Sigmoid colon (tissue), 6 donors: ENCODE measurements at regions not wholly inside any gene's neighbourhood (a gene's known extent, or its start where the extent isn't known, plus 50 kb on each side); places are given as distances from the start of the nearest gene placed in this dataset.
A peak's percentile ranks its signal among the peaks of the same experiment; 100 is the strongest.

Experiments used
- DNase-seq: peaks from one replicate; pipeline ENCODE4 v3.0.0-alpha.2; 2019
- H3K27ac ChIP-seq, 4 donors: fragments of 200-600 bp; sonication (generic); one replicate each; pipeline ENCODE4 v1.5.1; 2016 to 2019; ENCODE audit warnings: mild to moderate bottlenecking in 1 of 4
- H3K27me3 ChIP-seq, 3 donors: fragments of 200-600 bp; sonication (generic); one replicate each; pipeline ENCODE4 v1.5.1; 2019; ENCODE audit warnings: mild to moderate bottlenecking in 1 of 3
- H3K36me3 ChIP-seq, 4 donors: fragments of 200-600 bp; sonication (generic); one replicate each; pipeline ENCODE4 v1.5.1; 2016 to 2019
- H3K4me1 ChIP-seq, 4 donors: fragments of 200-600 bp; sonication (generic); one replicate each; pipeline ENCODE4 v1.5.1; 2017 to 2019
- H3K4me3 ChIP-seq, 4 donors: fragments of 200-600 bp; sonication (generic); one replicate each; pipeline ENCODE4 v1.5.1; 2017 to 2019; ENCODE audit warnings: mild to moderate bottlenecking in 2 of 4, moderate library complexity in 1 of 4
- H3K9me3 ChIP-seq, 4 donors: fragments of 200-600 bp in 3 of 4; sonication (generic) in 3 of 4; one replicate each; pipeline versions ENCODE4 v1.5.1 to v1.6.1; 2013 to 2019
- CTCF ChIP-seq, 4 experiments: fragments of 450-650 bp in 3 of 4; fragments of 200-600 bp in 1 of 4; IDR thresholded peaks; one replicate each; pipeline ENCODE4 v1.5.1; 2016 to 2019; ENCODE audit warnings: antibody characterized with exemption in 4 of 4, mild to moderate bottlenecking in 3 of 4, moderate library complexity in 2 of 4
- EP300 ChIP-seq, 4 donors: sonication (generic); formaldehyde crosslinking; IDR thresholded peaks; one replicate each; pipeline ENCODE4 v1.6.1; 2017; ENCODE audit warnings: antibody characterized with exemption in 4 of 4
- POLR2A ChIP-seq, 2 donors: fragments of 450-650 bp; IDR thresholded peaks; one replicate each; pipeline ENCODE4 v1.6.1; 2016; ENCODE audit warnings: antibody characterized with exemption in 2 of 2, mild to moderate bottlenecking in 2 of 2, moderate library complexity in 2 of 2
- POLR2AphosphoS5 ChIP-seq, 4 donors: sonication (generic); formaldehyde crosslinking; IDR thresholded peaks; one replicate each; pipeline ENCODE4 v1.6.1; 2017; ENCODE audit warnings: antibody characterized with exemption in 4 of 4
- WGBS, 2 donors: extraction: QIAGEN DNeasy Blood & Tissue Kit; methylation state at CpG; one replicate each; pipeline ENCODE4 v1.1.7; 2013; 5-methylcytosine and 5-hydroxymethylcytosine counted together
- intact Hi-C: fragments of 100-400 bp; cut with DNase I; formaldehyde crosslinking; loops from one replicate; pipeline ENCODE4 v1.15.1; 2023
- donor health status: healthy with polysubstance abuse.
- donor health status: healthy.

DNA sequence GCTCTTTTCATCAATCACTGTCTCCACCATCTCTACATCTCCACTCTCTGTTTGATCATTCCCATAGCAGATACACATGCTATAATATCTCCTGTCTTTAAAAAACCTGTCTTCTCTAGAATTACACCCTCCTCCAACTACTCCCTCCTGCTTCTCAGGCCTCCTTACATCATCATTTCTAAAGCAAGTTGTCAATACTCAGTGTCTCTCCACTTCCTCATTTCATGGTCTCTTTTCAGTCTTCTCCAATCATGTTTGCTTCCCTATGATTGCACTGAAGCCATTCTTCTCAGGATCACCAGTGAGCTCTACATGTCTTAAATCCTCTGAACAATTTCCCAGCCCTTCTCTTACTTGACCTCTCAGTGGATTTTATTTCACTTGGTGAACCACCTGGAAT is 87.0 kb upstream of the ZNF280D start:
- H3K4me1 ChIP-seq = peaks cover 0 to 11% (median 2%) of the 10 kb centered on the region in 4 donors
- TF ChIP-seq CTCF (IDR thresholded peaks at IDR 0.05) (no peak), POLR2AphosphoS5 (IDR thresholded peaks at IDR 0.05) (no peak), EP300 (IDR thresholded peaks at IDR 0.05) (no peak), POLR2A (IDR thresholded peaks at IDR 0.05) (no peak)
- H3K36me3 ChIP-seq = no peaks in the 10 kb centered on the region
- H3K9me3 ChIP-seq = no peaks in the 10 kb centered on the region
- H3K27me3 ChIP-seq = no peaks in the 10 kb centered on the region
- no peak for DNase-seq
- no peak overlapping the region for H3K4me3 ChIP-seq
- intact Hi-C loops = loop anchor here (5.0 to 10.0 kb wide), 3 partner anchors 324 to 484 kb away; no protein-coding TSS in a partner anchor
- H3K27ac ChIP-seq = no peak overlapping the region

GRCh38 chr15:56817321-56818080 is 84.2 kb upstream of the ZNF280D start:
- 60 to 76% methylated on average over 1 of the region's 1 CpG for WGBS, 2 donors
- Histone ChIP-seq H3K36me3 (no peaks in the 10 kb centered on the region), H3K4me1 (peaks cover 0 to 11% (median 2%) of the 10 kb centered on the region in 4 donors), H3K27ac (no peak overlapping the region), H3K9me3 (no peaks in the 10 kb centered on the region), H3K27me3 (no peaks in the 10 kb centered on the region), H3K4me3 (no peak overlapping the region)
- TF ChIP-seq POLR2A (IDR thresholded peaks at IDR 0.05) = no peak
- no peak for TF ChIP-seq EP300 (IDR thresholded peaks at IDR 0.05)
- no peak for TF ChIP-seq CTCF (IDR thresholded peaks at IDR 0.05)
- TF ChIP-seq POLR2AphosphoS5 (IDR thresholded peaks at IDR 0.05) = no peak
- no peak for DNase-seq
- intact Hi-C loops = no loop called here

DNA sequence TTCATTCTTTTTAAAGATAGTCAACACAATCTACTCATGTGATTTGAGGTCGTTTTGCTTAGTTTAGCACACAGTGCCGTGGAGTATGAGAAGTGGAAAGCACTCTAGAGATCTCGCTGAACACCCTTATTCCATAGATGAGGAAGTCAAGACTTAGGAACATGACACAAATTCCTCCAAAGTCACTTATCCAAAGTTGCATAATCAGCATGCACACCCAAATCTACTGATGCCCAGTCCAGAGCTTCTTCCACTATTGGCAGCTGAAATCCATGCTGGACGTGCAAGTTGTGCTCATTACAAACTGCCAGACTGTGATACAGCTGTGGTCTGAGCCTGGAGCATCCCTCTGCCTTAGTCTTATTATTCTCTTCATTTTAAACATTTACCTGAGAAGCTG is 83.5 kb upstream of the ZNF280D start:
- peaks cover 0 to 11% (median under 1%) of the 10 kb centered on the region in 4 donors for H3K4me1 ChIP-seq
- no peak overlapping the region for H3K4me3 ChIP-seq
- TF ChIP-seq CTCF (IDR thresholded peaks at IDR 0.05) = no peak
- no peak for TF ChIP-seq POLR2A (IDR thresholded peaks at IDR 0.05)
- TF ChIP-seq EP300 (IDR thresholded peaks at IDR 0.05) = no peak
- no peak for TF ChIP-seq POLR2AphosphoS5 (IDR thresholded peaks at IDR 0.05)
- intact Hi-C loops = no loop called here
- DNase-seq = no peak
- no peaks in the 10 kb centered on the region for H3K9me3 ChIP-seq
- H3K27me3 ChIP-seq = no peaks in the 10 kb centered on the region
- WGBS, 2 donors = 78% methylated on average over 4 of the region's 4 CpGs
- no peak overlapping the region for H3K27ac ChIP-seq
- H3K36me3 ChIP-seq = no peaks in the 10 kb centered on the region

DNA sequence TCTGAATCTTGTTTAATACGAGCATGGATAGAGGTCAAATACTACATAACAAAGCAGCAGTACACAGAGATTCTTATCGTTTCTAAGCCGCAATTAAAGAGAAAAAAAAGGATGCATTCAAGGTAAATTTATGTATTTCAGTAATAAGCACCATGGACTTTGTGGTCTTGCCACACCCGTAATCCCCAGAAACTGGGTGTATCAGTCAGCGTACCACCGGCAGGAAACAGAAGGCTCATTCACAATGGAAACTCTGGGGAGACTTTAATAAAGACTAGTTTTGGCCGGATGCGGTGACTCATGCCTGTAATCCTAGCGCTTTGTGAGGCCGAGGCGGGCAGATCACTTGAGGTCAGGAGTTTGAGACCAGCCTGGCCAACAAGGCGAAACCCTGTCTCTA is 81.9 kb upstream of the ZNF280D start:
- DNase-seq = no peak
- WGBS, 2 donors = 16 to 68% methylated on average over 12 of the region's 12 CpGs
- H3K9me3 ChIP-seq = no peaks in the 10 kb centered on the region
- H3K27me3 ChIP-seq = no peaks in the 10 kb centered on the region
- H3K4me1 ChIP-seq = peaks cover 0 to 11% (median 0%) of the 10 kb centered on the region in 4 donors
- H3K4me3 ChIP-seq = no peak overlapping the region
- intact Hi-C loops = no loop called here
- TF ChIP-seq POLR2AphosphoS5 (IDR thresholded peaks at IDR 0.05) (peak in 1 of 4 donors; percentile 16), EP300 (IDR thresholded peaks at IDR 0.05) (no peak)
- no peak overlapping the region for H3K27ac ChIP-seq
- H3K36me3 ChIP-seq = no peaks in the 10 kb centered on the region

GRCh38 chr15:56814429-56814828 is 81.1 kb upstream of the ZNF280D start:
- 88 to 96% methylated on average over 3 of the region's 3 CpGs for WGBS, 2 donors
- intact Hi-C loops = no loop called here
- no peaks in the 10 kb centered on the region for H3K27me3 ChIP-seq
- H3K27ac ChIP-seq = no peak overlapping the region
- H3K36me3 ChIP-seq = no peaks in the 10 kb centered on the region
- H3K4me3 ChIP-seq = no peak overlapping the region
- TF ChIP-seq POLR2A (IDR thresholded peaks at IDR 0.05) (no peak), CTCF (IDR thresholded peaks at IDR 0.05) (no peak), EP300 (IDR thresholded peaks at IDR 0.05) (no peak), POLR2AphosphoS5 (IDR thresholded peaks at IDR 0.05) (no peak)
- no peaks in the 10 kb centered on the region for H3K9me3 ChIP-seq
- H3K4me1 ChIP-seq = peaks cover 0 to 11% (median 0%) of the 10 kb centered on the region in 4 donors
- DNase-seq = no peak
